Ishikawa (cell line): ENCODE measurements at regions not wholly inside any gene's neighbourhood (a gene's known extent, or its start where the extent isn't known, plus 50 kb on each side); places are given as distances from the start of the nearest gene placed in this dataset.

Source experiments
- CEBPB ChIP-seq: IDR thresholded peaks from 2 replicates; pipeline ENCODE4 v1.6.1; 2012
- EGR1 ChIP-seq: IDR thresholded peaks from 2 replicates; pipeline ENCODE4 v1.6.1; 2012
- EP300 ChIP-seq: IDR thresholded peaks from 2 replicates; pipeline ENCODE4 v1.6.1; 2012; ENCODE audit warnings: borderline replicate concordance
- FOXM1 ChIP-seq: IDR thresholded peaks from 2 replicates; pipeline ENCODE4 v1.6.1; 2012; ENCODE audit warnings: low read depth, borderline replicate concordance
- MAX ChIP-seq: IDR thresholded peaks from 2 replicates; pipeline ENCODE4 v1.6.1; 2012
- NFIC ChIP-seq: IDR thresholded peaks from 2 replicates; pipeline ENCODE4 v1.6.1; 2012
- RAD21 ChIP-seq: IDR thresholded peaks from 2 replicates; pipeline ENCODE4 v1.6.1; 2012; ENCODE audit warnings: low read depth
- REST ChIP-seq: IDR thresholded peaks from 2 replicates; pipeline ENCODE4 v1.6.1; 2012; ENCODE audit warnings: low read depth, mild to moderate bottlenecking
- TAF1 ChIP-seq: IDR thresholded peaks from 2 replicates; pipeline ENCODE4 v1.6.1; 2012; ENCODE audit warnings: low read depth, mild to moderate bottlenecking
- TCF12 ChIP-seq: IDR thresholded peaks from 2 replicates; pipeline ENCODE4 v1.6.1; 2012; ENCODE audit warnings: low read depth
- TEAD4 ChIP-seq: IDR thresholded peaks from 2 replicates; pipeline ENCODE4 v1.6.1; 2012
- USF1 ChIP-seq: IDR thresholded peaks from 2 replicates; pipeline ENCODE4 v1.6.1; 2012
- YY1 ChIP-seq: IDR thresholded peaks from 2 replicates; pipeline ENCODE4 v1.6.1; 2012; ENCODE audit warnings: low read depth
- ZBTB7A ChIP-seq: IDR thresholded peaks from 2 replicates; pipeline ENCODE4 v1.6.1; 2012; ENCODE audit warnings: low read depth

- no peak for TF ChIP-seq REST
- TF ChIP-seq RAD21: no peak
- TF ChIP-seq TEAD4: no peak
- no peak for TF ChIP-seq YY1
- TF ChIP-seq TCF12: no peak
- TF ChIP-seq ZBTB7A: no peak
Measured at GRCh38 chr1:195186544-195186943, 1421.7 kb downstream of the KCNT2 start.

GRCh38 chr1:195185736-195186135 lies 1422.5 kb downstream of the KCNT2 start:
- no peak for TF ChIP-seq YY1
- TF ChIP-seq EGR1: no peak
- no peak for TF ChIP-seq FOXM1
- TF ChIP-seq TAF1: no peak
- no peak for TF ChIP-seq RAD21
- no peak for TF ChIP-seq MAX
- no peak for TF ChIP-seq EP300
- TF ChIP-seq REST: no peak
- TF ChIP-seq TEAD4: no peak
- no peak for TF ChIP-seq NFIC
- no peak for TF ChIP-seq USF1
- no peak for TF ChIP-seq TCF12

GRCh38 chr1:195185321-195185720 lies 1422.9 kb downstream of the KCNT2 start:
- no peak for TF ChIP-seq TCF12
- no peak for TF ChIP-seq RAD21
- no peak for TF ChIP-seq EP300
- no peak for TF ChIP-seq EGR1
- no peak for TF ChIP-seq USF1
- TF ChIP-seq CEBPB: no peak
- no peak for TF ChIP-seq YY1
- TF ChIP-seq MAX: no peak

GRCh38 chr1:195173753-195174152 lies 1434.5 kb downstream of the KCNT2 start:
- no peak for TF ChIP-seq NFIC
- TF ChIP-seq RAD21: no peak
- no peak for TF ChIP-seq FOXM1
- no peak for TF ChIP-seq ZBTB7A
- no peak for TF ChIP-seq TAF1
- TF ChIP-seq MAX: no peak
- TF ChIP-seq CEBPB: no peak
- TF ChIP-seq USF1: no peak
- TF ChIP-seq EP300: no peak
- TF ChIP-seq TEAD4: no peak
- no peak for TF ChIP-seq YY1

GRCh38 chr1:195158091-195158490 lies 1450.1 kb downstream of the KCNT2 start:
- TF ChIP-seq YY1: no peak
- no peak for TF ChIP-seq TEAD4
- TF ChIP-seq FOXM1: no peak
- TF ChIP-seq NFIC: no peak
- no peak for TF ChIP-seq ZBTB7A
- TF ChIP-seq TAF1: no peak
- no peak for TF ChIP-seq EGR1
- no peak for TF ChIP-seq CEBPB
- TF ChIP-seq REST: no peak
- no peak for TF ChIP-seq TCF12
